CD4-positive, alpha-beta T cell treated with Interleukin-1 beta for 1 hour (primary cell): ENCODE measurements at regions not wholly inside any gene's neighbourhood (a gene's known extent, or its start where the extent isn't known, plus 50 kb on each side); places are given as distances from the start of the nearest gene placed in this dataset.

Experiments used
- DNase-seq, 2 donors: peaks; one replicate each; pipeline ENCODE4 v3.0.0-alpha.2; 2020 to 2022

GRCh38 chr6:15993716-15994228 is 135.1 kb upstream of the MYLIP start:
- DNase-seq: peak in 1 of 2 donors; percentile 14

GRCh38 chr6:15990179-15990578 is 138.7 kb upstream of the MYLIP start:
- DNase-seq: no peak

GRCh38 chr6:15989397-15989796 is 139.5 kb upstream of the MYLIP start:
- DNase-seq: no peak

GRCh38 chr6:15987569-15987968 is 141.3 kb upstream of the MYLIP start:
- no peak for DNase-seq

GRCh38 chr6:15986027-15986629 is 142.8 kb upstream of the MYLIP start:
- no peak for DNase-seq

- no peak for DNase-seq
These were observed 143.4 kb upstream of the MYLIP start for GRCh38 chr6:15985379-15985959.

- no peak for DNase-seq
These were observed 146.9 kb upstream of the MYLIP start for GRCh38 chr6:15981956-15982355.

GRCh38 chr6:15980801-15981200 is 148.1 kb upstream of the MYLIP start:
- DNase-seq: no peak

GRCh38 chr6:15978426-15978825 is 150.5 kb upstream of the MYLIP start:
- no peak for DNase-seq

GRCh38 chr6:15977050-15977449 is 151.8 kb upstream of the MYLIP start:
- DNase-seq: no peak

- no peak for DNase-seq
These were observed 154.1 kb upstream of the MYLIP start for GRCh38 chr6:15974817-15975216.

GRCh38 chr6:15970517-15970916 is 158.4 kb upstream of the MYLIP start:
- no peak for DNase-seq

GRCh38 chr6:15969236-15969778 is 159.6 kb upstream of the MYLIP start:
- no peak for DNase-seq

- DNase-seq: no peak
These were observed 160.4 kb upstream of the MYLIP start for GRCh38 chr6:15968519-15968918.

GRCh38 chr6:15966000-15966520 is 162.8 kb upstream of the MYLIP start:
- DNase-seq: no peak

- peak in 1 of 2 donors; percentile 4 for DNase-seq
These were observed 166.5 kb upstream of the MYLIP start for GRCh38 chr6:15962449-15962764.

- no peak for DNase-seq
These were observed 167.0 kb upstream of the MYLIP start for GRCh38 chr6:15961635-15962448.

GRCh38 chr6:15960740-15961634 is 167.9 kb upstream of the MYLIP start:
- peak in 1 of 2 donors; percentile 7 for DNase-seq

- DNase-seq: no peak
These were observed 171.2 kb upstream of the MYLIP start for GRCh38 chr6:15957655-15958169.

GRCh38 chr6:15956205-15957106 is 172.4 kb upstream of the MYLIP start:
- DNase-seq: no peak

GRCh38 chr6:15955484-15955883 is 173.4 kb upstream of the MYLIP start:
- DNase-seq: no peak
